Adrenal gland (tissue), 9 donors: ENCODE measurements at regions not wholly inside any gene's neighbourhood (a gene's known extent, or its start where the extent isn't known, plus 50 kb on each side); places are given as distances from the start of the nearest gene placed in this dataset.

Experiments
- DNase-seq, 7 donors: peaks; one replicate each; pipeline ENCODE4 v3.0.0-alpha.2; 2019 to 2020
- H3K27ac ChIP-seq, 5 donors: fragments of 200-600 bp; sonication (generic) in 4 of 5; 1 replicate in 3 of 5; 2 replicates in 2 of 5; pipeline versions ENCODE4 v1.5.1 to v1.8.0; 2016 to 2020; ENCODE audit warnings: mild to moderate bottlenecking in 1 of 5
- H3K27me3 ChIP-seq: fragments of 200-600 bp; 2 replicates; pipeline ENCODE4 v1.8.0; 2021
- H3K36me3 ChIP-seq, 2 donors: fragments of 200-600 bp; replicated peaks in 1 of 2; 1 replicate in 1 of 2; 2 replicates in 1 of 2; pipeline versions ENCODE4 v1.5.1 to v1.8.0; 2018 to 2022
- H3K4me1 ChIP-seq, 2 donors: fragments of 200-600 bp; replicated peaks in 1 of 2; 1 replicate in 1 of 2; 2 replicates in 1 of 2; pipeline versions ENCODE4 v1.5.1 to v1.8.0; 2018 to 2021
- H3K4me3 ChIP-seq, 4 donors: fragments of 200-600 bp; sonication (generic) in 3 of 4; one replicate each; pipeline ENCODE4 v1.5.1; 2016 to 2018
- H3K9me3 ChIP-seq, 3 donors: fragments of 200-600 bp; sonication (generic) in 1 of 3; replicated peaks in 1 of 3; 1 replicate in 2 of 3; 2 replicates in 1 of 3; pipeline versions ENCODE4 v1.5.1 to v1.8.0; 2016 to 2021
- CTCF ChIP-seq, 6 experiments: fragments of 450-650 bp in 4 of 6; fragments of 200-600 bp in 2 of 6; sonication (generic) in 1 of 6; IDR thresholded peaks; 1 replicate in 5 of 6; 2 replicates in 1 of 6; pipeline versions ENCODE4 v1.5.1 to v1.8.0; 2016 to 2021; ENCODE audit warnings: antibody characterized with exemption in 6 of 6, mild to moderate bottlenecking in 2 of 6, moderate library complexity in 1 of 6
- POLR2A ChIP-seq, 2 donors: fragments of 450-650 bp; IDR thresholded peaks; one replicate each; pipeline ENCODE4 v1.6.1; 2017; ENCODE audit warnings: antibody characterized with exemption in 2 of 2, mild to moderate bottlenecking in 2 of 2, moderate library complexity in 1 of 2
- WGBS, 4 donors: extraction: QIAGEN DNeasy Blood & Tissue Kit in 2 of 4; methylation state at CpG; one replicate each; pipeline versions ENCODE4 v1.1.5 to v1.1.7; 2013 to 2017; 5-methylcytosine and 5-hydroxymethylcytosine counted together
- intact Hi-C, 2 donors: fragments of 100-400 bp; cut with DNase I; formaldehyde crosslinking; loops; one replicate each; pipeline versions ENCODE4 v1.14.1 to v1.15.0; 2022 to 2023
- donor health status: healthy with polysubstance abuse.
- donor health status: Bipolar disorder and iron deficiency.
- donor health status: DM: yes; HTN: yes; CAD: no.
- donor health status: DM: no; HTN: no; CAD: no.
- donor health status: DM: no; HTN: no; CAD: no.

DNA sequence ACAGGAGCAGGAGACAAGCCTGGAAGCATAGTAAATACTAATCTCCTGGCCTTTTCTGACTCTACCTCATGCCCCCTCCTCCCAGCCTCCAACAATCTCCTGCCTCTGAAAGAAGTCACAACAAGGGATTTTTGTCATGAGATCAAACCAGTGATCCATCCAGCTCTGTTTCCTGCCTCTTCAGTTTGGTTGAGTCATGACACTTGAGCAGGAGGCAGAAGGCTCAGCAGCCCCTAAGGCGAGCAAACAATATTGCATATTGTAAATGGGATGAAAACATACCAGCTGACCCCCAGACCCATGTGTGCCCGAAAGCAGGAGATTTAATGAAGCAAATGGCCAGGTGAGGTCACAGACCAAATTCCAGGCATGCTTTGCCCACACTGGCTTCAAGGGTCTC is 272.8 kb downstream of the GAS1 start:
- WGBS, 4 donors, result 64 to 88% (median 66%) methylated on average over 2 of the region's 2 CpGs
- Histone ChIP-seq H3K4me1 (no peaks in the 10 kb centered on the region), H3K27ac (no peak overlapping the region), H3K4me3 (no peak overlapping the region), H3K9me3 (no peaks in the 10 kb centered on the region), H3K36me3 (no peaks in the 10 kb centered on the region), H3K27me3 (no peaks in the 10 kb centered on the region)
- TF ChIP-seq POLR2A (IDR thresholded peaks at IDR 0.05) (no peak), CTCF (IDR thresholded peaks at IDR 0.05) (no peak)
- intact Hi-C loops, result no loop called here
- DNase-seq, result no peak

GRCh38 chr9:86672966-86673365 is 274.3 kb downstream of the GAS1 start:
- no peaks in the 10 kb centered on the region for H3K4me1 ChIP-seq
- H3K4me3 ChIP-seq, result no peak overlapping the region
- H3K36me3 ChIP-seq, result no peaks in the 10 kb centered on the region
- DNase-seq, result no peak
- TF ChIP-seq CTCF (IDR thresholded peaks at IDR 0.05), result no peak
- no peak for TF ChIP-seq POLR2A (IDR thresholded peaks at IDR 0.05)
- intact Hi-C loops, result no loop called here
- H3K27ac ChIP-seq, result no peak overlapping the region
- no peaks in the 10 kb centered on the region for H3K9me3 ChIP-seq
- no peaks in the 10 kb centered on the region for H3K27me3 ChIP-seq
- WGBS, 4 donors, result 90 to 95% (median 91%) methylated on average over 2 of the region's 2 CpGs

- no peaks in the 10 kb centered on the region for H3K27me3 ChIP-seq
- no peaks in the 10 kb centered on the region for H3K9me3 ChIP-seq
- no peaks in the 10 kb centered on the region for H3K4me1 ChIP-seq
- H3K4me3 ChIP-seq, result no peak overlapping the region
- 57 to 67% (median 65%) methylated on average over 9 of the region's 9 CpGs for WGBS, 4 donors
- no peak for TF ChIP-seq POLR2A (IDR thresholded peaks at IDR 0.05)
- TF ChIP-seq CTCF (IDR thresholded peaks at IDR 0.05), result no peak
- intact Hi-C loops, result no loop called here
- DNase-seq, result no peak
- no peaks in the 10 kb centered on the region for H3K36me3 ChIP-seq
- H3K27ac ChIP-seq, result no peak overlapping the region
Measured at GRCh38 chr9:86672301-86672700, 275.0 kb downstream of the GAS1 start.

GRCh38 chr9:86671018-86671417 is 276.3 kb downstream of the GAS1 start:
- TF ChIP-seq CTCF (IDR thresholded peaks at IDR 0.05) (no peak), POLR2A (IDR thresholded peaks at IDR 0.05) (no peak)
- Histone ChIP-seq H3K36me3 (no peaks in the 10 kb centered on the region), H3K4me1 (no peaks in the 10 kb centered on the region), H3K9me3 (no peaks in the 10 kb centered on the region), H3K27me3 (no peaks in the 10 kb centered on the region), H3K27ac (no peak overlapping the region), H3K4me3 (no peak overlapping the region)
- no peak for DNase-seq
- 80 to 93% (median 83%) methylated on average over 1 of the region's 1 CpG for WGBS, 4 donors
- intact Hi-C loops, result no loop called here
